GM18858 (cell line): ENCODE measurements at regions not wholly inside any gene's neighbourhood (a gene's known extent, or its start where the extent isn't known, plus 50 kb on each side); places are given as distances from the start of the nearest gene placed in this dataset.
"Not testable (repeated sequence)": the region's sequence is repeated elsewhere in the genome, so short reads cannot be mapped to it uniquely, and the experiment has no call there.

Experiments
- ATAC-seq: cut with Tn5 transposase; IDR thresholded peaks from one replicate; pipeline ENCODE4 v1.9.1; 2021; ENCODE audit not compliant: unreplicated experiment

GRCh38 chr4:117014236-117014635 is 71.1 kb downstream of the TRAM1L1 start:
- ATAC-seq: no peak

DNA sequence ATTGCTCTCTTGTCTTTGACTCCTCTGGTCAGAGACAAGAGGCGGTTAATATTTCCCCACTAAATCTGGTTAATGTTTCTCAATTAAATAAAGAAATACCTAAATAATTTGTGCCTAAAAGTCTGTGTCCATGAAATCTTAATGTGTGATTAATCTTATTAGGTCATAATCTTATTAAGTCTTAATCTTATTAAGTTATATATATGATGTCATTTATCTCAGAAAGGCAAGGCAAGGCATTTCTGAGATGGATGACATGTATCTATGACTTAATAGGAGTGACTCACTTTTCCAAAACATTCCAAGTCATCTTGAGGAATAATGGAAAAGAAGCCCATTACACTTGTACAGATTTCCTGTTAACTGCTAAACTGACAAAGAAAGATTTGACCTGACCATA is 74.7 kb downstream of the TRAM1L1 start:
- ATAC-seq: no peak

DNA sequence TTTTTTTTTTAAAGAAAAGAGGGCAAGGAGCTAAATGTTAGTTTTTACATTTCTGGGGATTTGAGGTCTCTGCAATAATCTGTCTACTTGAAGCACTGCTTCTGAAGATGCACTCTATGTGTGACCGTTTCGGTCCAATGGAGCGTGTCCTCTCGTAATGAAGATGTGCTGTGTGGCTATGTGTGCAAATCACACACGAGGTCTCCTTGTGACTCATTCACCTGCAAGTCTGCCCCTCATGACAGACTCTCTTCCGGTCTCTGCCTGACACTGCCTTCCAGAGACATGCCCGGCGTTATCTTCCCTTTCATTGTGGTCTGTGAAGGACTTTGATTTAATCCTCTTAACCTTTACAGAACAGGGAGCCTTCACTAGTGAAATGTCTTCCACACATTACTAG is 84.3 kb downstream of the TRAM1L1 start:
- ATAC-seq: peak; percentile 99

DNA sequence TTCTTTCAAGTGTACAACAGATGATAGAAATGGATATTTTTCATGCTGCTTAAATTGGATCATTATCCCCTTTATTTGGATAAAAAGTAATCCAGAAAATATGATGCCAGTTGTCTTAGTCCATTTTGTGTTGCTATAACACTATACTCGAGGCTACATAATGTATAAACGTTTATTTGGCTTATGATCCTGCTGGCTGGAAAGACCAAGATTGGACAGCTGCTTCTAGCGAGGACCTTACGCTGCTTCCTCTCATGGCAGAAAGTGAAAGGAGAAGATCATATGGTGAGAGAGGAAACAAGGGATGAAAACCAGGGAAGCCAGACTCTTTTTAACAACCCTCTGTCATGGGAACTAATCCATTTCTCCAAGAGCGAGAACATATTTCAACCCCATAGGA is 102.7 kb downstream of the TRAM1L1 start:
- ATAC-seq: no peak

- not testable (repeated sequence) for ATAC-seq
Measured at GRCh38 chr4:116980436-116980835, 104.9 kb downstream of the TRAM1L1 start.

DNA sequence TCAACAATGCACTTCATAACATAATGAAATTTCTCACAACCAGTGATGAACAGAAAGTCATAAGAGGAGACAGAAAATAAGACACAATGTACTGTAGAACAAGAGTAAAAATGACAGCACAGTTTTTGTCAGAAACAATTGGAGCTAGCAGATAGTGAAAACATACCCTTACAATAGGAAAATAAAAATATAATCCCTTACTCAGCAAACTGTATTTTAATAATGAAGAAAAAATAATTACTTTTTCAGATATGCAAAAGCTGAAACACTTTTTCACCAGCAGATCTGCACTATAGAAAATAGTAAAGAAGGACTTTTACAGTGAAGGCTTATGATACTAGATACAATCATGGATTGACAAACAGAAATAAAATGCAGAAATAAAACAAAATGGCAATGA is 126.3 kb downstream of the TRAM1L1 start:
- no peak for ATAC-seq

DNA sequence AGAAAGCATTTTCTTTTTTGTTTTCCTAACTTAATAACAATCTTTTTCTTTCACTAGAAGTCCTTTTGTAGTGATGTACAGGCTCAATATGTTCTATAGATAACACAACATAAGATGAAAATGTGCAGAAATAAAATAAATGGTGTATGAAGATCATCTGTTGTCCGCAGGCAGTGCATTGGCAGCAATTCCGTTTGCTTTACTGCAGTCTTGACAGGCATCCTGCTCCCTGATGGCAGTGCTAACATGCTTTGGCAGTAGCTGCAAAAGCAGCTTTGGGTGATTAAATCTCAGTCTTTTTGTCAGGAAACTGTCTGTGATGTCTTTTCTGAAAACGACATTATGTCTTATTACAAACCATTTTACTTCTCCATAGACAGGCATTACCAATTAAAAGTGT is 131.4 kb downstream of the TRAM1L1 start:
- ATAC-seq: no peak

- ATAC-seq: no peak
Measured at GRCh38 chr4:116952530-116953136, 132.7 kb downstream of the TRAM1L1 start.

GRCh38 chr4:116949856-116950255 is 135.5 kb downstream of the TRAM1L1 start:
- ATAC-seq: no peak

GRCh38 chr4:116942315-116942714 is 143.1 kb downstream of the TRAM1L1 start:
- ATAC-seq: no peak

DNA sequence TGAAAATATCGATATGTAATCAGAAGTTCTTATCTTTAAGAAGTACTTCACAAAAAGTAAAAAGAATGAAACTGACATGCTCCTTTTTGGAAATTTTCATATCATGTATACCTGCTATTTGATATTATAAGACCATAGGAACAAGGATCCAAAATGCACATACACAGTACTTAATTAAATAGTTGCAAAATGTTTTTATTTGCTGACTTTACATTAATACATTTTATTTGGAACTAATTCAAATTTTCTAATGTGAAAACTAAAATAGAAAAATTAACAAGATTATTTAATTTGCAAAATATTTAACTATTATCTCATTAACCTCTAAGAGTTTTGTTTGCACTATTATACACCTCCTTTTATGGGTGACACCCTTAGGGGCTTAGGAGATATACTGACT is 155.0 kb downstream of the TRAM1L1 start:
- no peak for ATAC-seq

DNA sequence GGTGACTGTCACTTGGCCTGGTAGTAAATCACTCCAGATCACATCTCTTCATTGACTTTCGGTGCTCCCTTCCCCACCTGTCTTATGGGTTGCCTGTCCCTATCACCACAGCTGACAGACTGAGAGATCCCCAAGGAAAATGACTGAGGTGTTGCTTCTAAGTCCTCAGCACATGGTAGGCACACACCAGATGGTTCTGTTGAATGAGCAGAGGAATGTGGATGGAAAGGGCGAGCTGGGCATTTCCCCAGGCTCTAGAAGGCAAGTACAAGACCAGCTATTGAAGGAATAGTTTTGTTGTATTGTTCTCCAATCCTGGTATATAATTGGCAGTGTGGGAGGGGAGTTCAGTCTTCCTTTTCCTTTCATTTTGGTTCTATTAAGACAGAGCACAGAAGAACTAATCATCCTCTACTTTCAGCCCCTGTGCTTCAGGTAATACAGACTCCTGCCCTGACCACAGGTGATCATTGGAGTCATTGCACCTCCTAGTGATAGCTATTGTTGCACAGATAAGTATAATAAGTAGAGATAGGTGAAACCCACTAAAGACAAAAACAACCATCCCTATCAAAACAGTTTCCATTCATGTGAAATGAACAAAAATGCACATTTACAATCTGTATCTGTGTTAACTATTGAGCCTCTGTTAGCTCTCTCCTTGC is 158.6 kb downstream of the TRAM1L1 start:
- no peak for ATAC-seq

DNA sequence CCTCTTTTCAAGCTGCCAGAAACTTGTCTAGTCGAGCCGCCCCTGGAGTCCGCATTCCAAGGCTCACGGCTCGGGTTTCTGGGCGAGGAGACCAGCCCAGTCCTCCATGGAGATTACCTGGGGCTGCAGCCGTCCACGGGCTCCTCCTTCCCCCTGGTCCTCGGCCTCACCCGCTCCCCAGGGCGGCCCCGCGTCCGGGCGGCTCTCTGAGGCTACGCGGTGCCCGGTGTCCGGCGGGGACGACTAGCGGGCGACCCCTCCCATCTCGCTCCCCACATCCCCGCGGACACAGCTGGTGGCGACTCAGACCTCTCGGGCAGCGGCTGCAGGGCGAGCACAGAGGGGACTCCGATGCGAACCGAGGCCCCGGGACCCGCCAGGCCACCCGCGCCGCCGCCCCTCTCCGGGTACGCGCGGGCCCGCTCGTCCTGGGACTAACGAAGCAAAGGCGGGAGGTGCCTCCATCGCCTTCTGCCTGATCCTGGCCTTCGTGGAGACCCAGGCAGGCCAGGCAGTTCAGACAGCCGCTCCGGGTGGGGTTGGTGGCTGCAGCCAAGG is 159.4 kb downstream of the TRAM1L1 start:
- no peak for ATAC-seq

DNA sequence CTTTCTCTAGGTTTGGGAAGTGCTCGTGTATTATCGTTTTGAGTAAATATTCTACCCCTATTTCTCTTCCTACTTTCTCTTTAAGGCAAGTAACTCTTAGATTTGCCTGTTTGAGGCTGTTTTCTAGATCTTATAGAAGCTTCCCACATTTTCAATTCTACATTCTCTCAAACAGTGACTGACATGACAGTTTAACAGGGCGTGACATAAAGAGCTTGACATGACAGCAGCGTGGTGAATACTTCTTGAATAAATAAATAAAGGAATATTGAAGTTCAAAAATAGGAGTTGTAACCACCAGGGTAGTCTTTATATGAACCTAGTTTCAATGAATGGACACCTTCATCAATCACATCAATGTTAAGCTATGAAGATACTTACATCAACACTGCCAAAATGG is 162.0 kb downstream of the TRAM1L1 start:
- ATAC-seq: no peak

DNA sequence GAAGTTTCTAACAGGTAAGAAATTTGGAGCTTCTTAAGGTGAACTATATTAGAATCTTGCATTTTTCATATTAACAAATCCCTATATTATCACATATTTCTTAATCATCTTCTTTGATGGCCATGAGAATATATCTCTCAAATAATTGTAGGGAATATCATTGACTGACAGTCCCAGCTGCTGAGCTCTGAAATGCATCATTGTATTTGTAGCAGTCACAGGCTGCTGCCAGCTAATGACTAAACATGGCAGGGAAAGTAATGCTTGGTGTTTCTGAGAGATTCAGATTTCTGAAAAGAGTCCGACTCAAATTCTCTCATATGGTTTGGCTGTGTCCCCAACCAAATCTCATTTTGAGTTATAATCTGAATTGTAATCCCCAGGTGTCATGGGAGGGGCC is 171.9 kb downstream of the TRAM1L1 start:
- no peak for ATAC-seq

DNA sequence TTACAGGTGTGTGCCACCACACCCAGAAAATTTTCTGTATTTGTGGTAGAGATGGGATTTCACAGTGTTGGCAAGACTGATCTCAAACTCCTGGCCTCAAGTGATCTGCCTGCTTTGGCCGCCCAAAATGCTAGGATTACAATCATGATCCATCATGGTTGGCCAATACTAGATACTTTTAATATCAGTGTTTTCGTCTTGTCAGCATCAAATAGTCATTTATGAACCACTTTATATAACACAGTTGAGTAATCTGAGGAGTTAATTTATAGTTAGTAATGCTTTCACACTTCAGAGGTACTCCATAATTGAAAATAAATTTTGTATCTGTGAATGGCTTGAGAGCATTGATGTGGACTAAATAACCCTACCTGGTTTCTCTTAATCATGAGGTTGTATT is 178.6 kb downstream of the TRAM1L1 start:
- ATAC-seq: no peak

DNA sequence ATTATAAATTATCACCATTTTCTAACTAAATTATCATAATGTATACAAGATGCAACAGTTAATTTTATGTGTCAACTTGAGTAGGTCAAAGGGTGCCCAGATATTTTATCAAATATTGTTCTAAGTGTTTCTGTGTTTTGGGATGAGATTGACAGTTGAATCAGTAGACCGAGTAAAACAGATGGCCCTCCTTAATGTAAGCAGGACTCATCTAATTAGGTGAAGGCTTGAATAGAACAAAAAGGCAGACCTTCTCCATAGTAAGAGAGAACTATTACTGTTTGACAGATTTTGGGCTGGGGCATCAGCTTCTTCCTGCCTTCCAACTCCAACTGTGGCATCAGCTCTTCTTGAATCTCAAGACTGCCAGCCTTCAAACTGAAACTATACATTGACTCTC is 185.8 kb downstream of the TRAM1L1 start:
- no peak for ATAC-seq

- ATAC-seq: no peak
Measured at GRCh38 chr4:116885579-116885978, 199.8 kb downstream of the TRAM1L1 start.

DNA sequence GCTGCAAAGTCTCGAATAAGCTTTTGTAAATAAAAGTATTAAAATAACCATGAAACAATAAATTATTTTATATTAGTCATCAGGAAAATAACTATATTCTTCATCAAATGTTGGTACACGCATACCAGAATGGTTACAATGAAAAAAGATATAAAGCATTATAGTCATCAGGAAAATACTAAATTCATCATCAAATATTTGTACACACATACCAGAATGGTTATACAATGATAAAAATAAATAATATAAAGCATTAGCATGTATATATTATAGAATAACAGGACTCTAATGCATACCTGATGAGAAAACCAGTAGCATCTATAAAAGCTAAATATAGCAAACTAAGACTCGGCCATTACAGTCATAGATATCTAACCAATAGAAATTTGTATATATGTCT is 202.9 kb downstream of the TRAM1L1 start:
- no peak for ATAC-seq

- peak; percentile 49 for ATAC-seq
Measured at GRCh38 chr4:116881077-116881476, 204.3 kb downstream of the TRAM1L1 start.

- ATAC-seq: peak; percentile 28
Measured at GRCh38 chr4:116880625-116881024, 204.8 kb downstream of the TRAM1L1 start.

DNA sequence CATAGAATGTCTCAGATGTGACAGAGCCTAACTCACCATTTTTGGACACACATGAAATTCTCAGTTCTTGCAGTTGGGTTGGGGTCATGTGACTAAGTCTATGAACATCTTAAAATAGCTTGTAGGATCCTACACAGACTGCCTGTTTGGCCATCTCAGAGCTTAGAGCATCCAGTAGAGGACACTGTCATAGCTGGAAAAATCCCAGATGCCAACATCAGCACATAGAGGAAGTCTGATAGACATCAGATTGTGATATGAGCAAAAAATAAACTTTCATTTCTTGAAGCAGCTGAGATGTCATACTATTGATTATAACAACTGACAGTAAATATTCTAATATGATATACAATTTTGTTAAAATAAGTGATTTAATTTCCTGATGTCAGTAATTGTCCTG is 207.1 kb downstream of the TRAM1L1 start:
- ATAC-seq: no peak

DNA sequence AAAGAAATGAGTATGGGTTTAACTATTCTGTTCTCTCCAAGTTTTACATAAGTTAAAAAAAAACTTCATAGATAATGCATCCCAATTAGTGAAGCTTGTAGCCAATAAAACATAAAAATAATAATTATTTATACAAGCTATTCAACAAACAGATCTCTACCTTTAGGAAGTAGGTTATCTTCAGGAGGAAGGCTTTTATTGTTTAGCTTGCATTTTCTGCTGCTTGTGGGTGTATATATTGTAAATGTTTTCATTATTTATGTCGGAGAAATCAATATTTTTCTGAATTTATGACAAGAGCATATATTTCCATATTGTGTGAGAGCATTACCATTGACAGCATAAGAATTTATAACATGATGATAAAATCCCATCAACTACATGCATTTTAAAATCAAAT is 208.3 kb downstream of the TRAM1L1 start:
- ATAC-seq: no peak
